IMR-90 (cell line): ENCODE measurements at regions not wholly inside any gene's neighbourhood (a gene's known extent, or its start where the extent isn't known, plus 50 kb on each side); places are given as distances from the start of the nearest gene placed in this dataset.
A peak's percentile ranks its signal among the peaks of the same experiment; 100 is the strongest.

Experiments used
- ATAC-seq: fragments of 200-7000 bp; cut with Tn5 transposase; 2 replicates; pipeline ENCODE4 v1.9.1; 2020; ENCODE audit warnings: low read depth, mild to moderate bottlenecking, moderate library complexity
- BruUV-seq: library from RNA; stranded (reverse); fragments of 400-500 nt; replicated peaks from 2 replicates; lab custom pipeline; 2021; lab: Mats Ljungman, UMichigan
- CTCF ChIA-PET: fragments of 300-600 bp; formaldehyde crosslinking; extraction: SDS; loops from one replicate; lab custom pipeline; 2021; ENCODE audit warnings: antibody characterized with exemption; lab: Yijun Ruan, JAX
- POLR2A ChIA-PET: fragments of 300-600 bp; sonication (Branson Sonifier 250); formaldehyde crosslinking; loops from one replicate; lab custom pipeline; 2022; ENCODE audit warnings: antibody characterized with exemption; ENCODE audit not compliant: unreplicated experiment; lab: Charles Lee
- DNase-seq: peaks from one replicate; pipeline ENCODE4 v3.0.0; 2013
- H2AFZ ChIP-seq: replicated peaks from 2 replicates; pipeline ENCODE3; 2013; ENCODE audit warnings: low read length, mild to moderate bottlenecking; ENCODE audit not compliant: poor library complexity
- H2AK5ac ChIP-seq: 2 replicates; pipeline ENCODE4 v1.6.1; 2013; ENCODE audit warnings: low read depth, low read length, inconsistent platforms
- H2AK9ac ChIP-seq: replicated peaks from 2 replicates; pipeline ENCODE3; 2013; ENCODE audit warnings: mild to moderate bottlenecking, low read depth, low read length, moderate library complexity; ENCODE audit not compliant: poor library complexity
- H2BK120ac ChIP-seq: 2 replicates; pipeline ENCODE4 v1.6.1; 2013; ENCODE audit warnings: low read depth, low read length, inconsistent platforms
- H2BK15ac ChIP-seq: 3 replicates; pipeline ENCODE4 v1.6.1; 2013; ENCODE audit warnings: low read depth, low read length, inconsistent platforms
- H2BK20ac ChIP-seq: 2 replicates; pipeline ENCODE4 v1.6.1; 2013; ENCODE audit warnings: low read depth, mild to moderate bottlenecking, inconsistent platforms, low read length, moderate library complexity
- H2BK5ac ChIP-seq: 2 replicates; pipeline ENCODE4 v1.6.1; 2013; ENCODE audit warnings: mild to moderate bottlenecking, low read depth, low read length, inconsistent platforms; ENCODE audit not compliant: poor library complexity, severe bottlenecking
- H3K14ac ChIP-seq: replicated peaks from 2 replicates; pipeline ENCODE4 v1.6.1; 2013; ENCODE audit warnings: low read depth, low read length, inconsistent platforms
- H3K18ac ChIP-seq: 2 replicates; pipeline ENCODE4 v1.6.1; 2013; ENCODE audit warnings: low read depth, low read length, control low read depth
- H3K23ac ChIP-seq: 2 replicates; pipeline ENCODE4 v1.6.1; 2013; ENCODE audit warnings: low read depth, low read length, inconsistent platforms
- H3K27ac ChIP-seq: 2 replicates; pipeline ENCODE4 v1.5.1; 2013; ENCODE audit warnings: mild to moderate bottlenecking, control low read depth, low read length; ENCODE audit not compliant: insufficient read depth
- H3K27me3 ChIP-seq: 2 replicates; pipeline ENCODE4 v1.6.1; 2013; ENCODE audit warnings: low read length; ENCODE audit not compliant: control insufficient read depth, insufficient read depth
- H3K36me3 ChIP-seq: 2 replicates; pipeline ENCODE4 v1.6.1; 2013; ENCODE audit warnings: low read length, mixed read lengths; ENCODE audit not compliant: control insufficient read depth, insufficient read depth
- H3K4ac ChIP-seq: 2 replicates; pipeline ENCODE4 v1.6.1; 2013; ENCODE audit warnings: low read depth, low read length, inconsistent platforms
- H3K4me1 ChIP-seq: 2 replicates; pipeline ENCODE4 v1.6.1; 2013; ENCODE audit warnings: low read length, mixed read lengths; ENCODE audit not compliant: control insufficient read depth, insufficient read depth
- H3K4me2 ChIP-seq: 2 replicates; pipeline ENCODE4 v1.6.1; 2013; ENCODE audit warnings: low read depth, mild to moderate bottlenecking, control low read depth, low read length, moderate library complexity
- H3K4me3 ChIP-seq: 2 replicates; pipeline ENCODE4 v1.5.1; 2013; ENCODE audit warnings: low read depth, mild to moderate bottlenecking, control low read depth, low read length, moderate library complexity; ENCODE audit not compliant: insufficient read depth
- H3K56ac ChIP-seq: 2 replicates; pipeline ENCODE4 v1.6.1; 2013; ENCODE audit warnings: low read length, inconsistent platforms; ENCODE audit not compliant: insufficient read depth; ENCODE audit errors: extremely low read depth
- H3K79me1 ChIP-seq, 2 experiments: 2 replicates each; pipeline ENCODE4 v1.6.1; 2013; ENCODE audit warnings: low read length in 2 of 2, inconsistent platforms in 1 of 2, low read depth in 1 of 2
- H3K9ac ChIP-seq: 2 replicates; pipeline ENCODE4 v1.6.1; 2013; ENCODE audit warnings: low read depth, low read length, control low read depth
- H3K9me1 ChIP-seq: 2 replicates; pipeline ENCODE4 v1.6.1; 2013; ENCODE audit warnings: low read length, inconsistent platforms; ENCODE audit not compliant: insufficient read depth
- H3K9me3 ChIP-seq: 2 replicates; pipeline ENCODE4 v1.6.1; 2013; ENCODE audit warnings: low read length; ENCODE audit not compliant: control insufficient read depth, insufficient read depth
- H4K20me1 ChIP-seq: 2 replicates; pipeline ENCODE4 v1.6.1; 2013; ENCODE audit warnings: low read length, inconsistent platforms; ENCODE audit not compliant: insufficient read depth
- H4K5ac ChIP-seq: 2 replicates; pipeline ENCODE4 v1.6.1; 2013; ENCODE audit warnings: mild to moderate bottlenecking, low read depth, low read length, control low read depth
- H4K8ac ChIP-seq, 2 experiments: 2 replicates each; pipeline ENCODE4 v1.6.1; 2013; ENCODE audit warnings: low read depth in 2 of 2, low read length in 2 of 2, control low read depth in 1 of 2, inconsistent platforms in 1 of 2
- H4K91ac ChIP-seq: 2 replicates; pipeline ENCODE4 v1.6.1; 2013; ENCODE audit warnings: low read depth, low read length, inconsistent platforms; ENCODE audit not compliant: insufficient read depth
- BHLHE40 ChIP-seq: fragments of 150-350 bp; IDR thresholded peaks from 2 replicates; pipeline ENCODE4 v1.6.1; 2016; ENCODE audit warnings: mild to moderate bottlenecking, low read depth, low read length
- CHD1 ChIP-seq: IDR thresholded peaks from 2 replicates; pipeline ENCODE4 v1.6.1; 2012; ENCODE audit warnings: low read depth, low read length, improper control_type of control experiment
- CTCF ChIP-seq: conservative IDR thresholded peaks from 2 replicates; pipeline ENCODE4 v1.5.1; 2012; ENCODE audit warnings: mild to moderate bottlenecking, low read depth, low read length, improper control_type of control experiment
- ELK1 ChIP-seq: fragments of 150-350 bp; IDR thresholded peaks from 2 replicates; pipeline ENCODE4 v1.6.1; 2016; ENCODE audit warnings: low read depth, mild to moderate bottlenecking, low read length, moderate library complexity, borderline replicate concordance
- FOS ChIP-seq: fragments of 150-350 bp; IDR thresholded peaks from 2 replicates; pipeline ENCODE4 v1.6.1; 2016; ENCODE audit warnings: low read depth, low read length
- MAZ ChIP-seq: IDR thresholded peaks from 2 replicates; pipeline ENCODE4 v1.6.1; 2012; ENCODE audit warnings: low read depth, mild to moderate bottlenecking, low read length, improper control_type of control experiment, moderate library complexity, borderline replicate concordance
- MXI1 ChIP-seq: IDR thresholded peaks from 2 replicates; pipeline ENCODE4 v1.6.1; 2012; ENCODE audit warnings: low read depth, mild to moderate bottlenecking, low read length, moderate library complexity, borderline replicate concordance
- RFX5 ChIP-seq: IDR thresholded peaks from 2 replicates; pipeline ENCODE4 v1.8.0; 2012; ENCODE audit warnings: low read depth, mild to moderate bottlenecking, low read length, moderate library complexity
- SMC3 ChIP-seq: fragments of 150-350 bp; IDR thresholded peaks from 2 replicates; pipeline ENCODE4 v1.6.1; 2016; ENCODE audit warnings: low read depth, mild to moderate bottlenecking, antibody characterized with exemption, low read length, moderate library complexity
- WGBS, 2 experiments: methylation state at CpG; one replicate each; pipeline versions ENCODE4 v1.1.5 to v1.1.7; 2013; ENCODE audit warnings: missing lambda C conversion rate in 2 of 2; ENCODE audit not compliant: insufficient read length in 1 of 2; ENCODE audit errors: extremely low coverage in 2 of 2; 5-methylcytosine and 5-hydroxymethylcytosine counted together
- dilution Hi-C: fragments of 300-500 bp; cut with HindIII; formaldehyde crosslinking; loops from one replicate; pipeline ENCODE4 v1.14.3; 2018; ENCODE audit warnings: low sequenced_read_pairs; ENCODE audit not compliant: unreplicated experiment
- in situ Hi-C: fragments of 300-500 bp; cut with MboI; formaldehyde crosslinking; loops from 3 replicates; pipeline ENCODE4 v1.14.3; 2019; ENCODE audit warnings: low sequenced_read_pairs, inconsistent platforms, mixed read lengths
- intact Hi-C: fragments of 100-400 bp; cut with micrococcal nuclease; formaldehyde crosslinking; loops from 2 replicates; pipeline ENCODE4 v1.10.0; 2022
- TF ChIP-seq, protein P1 (sequence below): fragments of 150-350 bp; IDR thresholded peaks from 2 replicates; pipeline ENCODE4 v1.6.1; 2017; ENCODE audit warnings: mild to moderate bottlenecking, antibody characterized with exemption, low read length, low read depth

DNA sequence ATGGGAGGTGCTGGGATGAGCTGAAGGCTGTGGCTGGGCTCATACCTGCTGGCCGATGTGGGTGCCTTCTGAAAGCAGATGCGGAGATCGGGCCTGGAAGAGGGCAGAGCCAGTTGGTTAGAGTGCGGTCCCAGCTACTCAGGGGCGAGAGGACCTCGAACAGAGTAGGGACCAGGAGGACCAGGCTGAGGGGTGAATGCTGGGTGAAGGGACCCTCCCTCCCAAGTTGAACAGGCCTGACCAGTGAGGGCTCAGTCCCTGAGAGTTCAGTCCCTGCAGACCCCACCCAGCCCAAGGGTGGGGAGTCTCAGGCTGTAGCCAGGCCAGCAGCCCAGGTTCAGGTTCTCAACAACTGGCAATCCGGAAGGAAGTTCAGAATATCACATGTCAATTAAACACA, 232.8 kb upstream of the HS6ST1 start:
- intact Hi-C loops: no loop called here
- peaks cover 6% of the 10 kb centered on the region; the same call in 1 of the 2 replicates for H3K4me1 ChIP-seq
- H4K8ac ChIP-seq: no peak overlapping the region
- no peak overlapping the region for H3K9ac ChIP-seq
- peaks cover 5% of the 10 kb centered on the region; the same call in 1 of the 2 replicates for H3K9me3 ChIP-seq
- H3K9me1 ChIP-seq: no peaks in the 10 kb centered on the region
- ATAC-seq (no peak), DNase-seq (no peak)
- H3K79me1 ChIP-seq: no peaks in the 10 kb centered on the region
- WGBS, 2 experiments: 100% methylated on average over 2 of the region's 7 CpGs; no CpG with 5 or more reads in 1 of the 2 experiments
- no peak overlapping the region for H2BK15ac ChIP-seq
- ChIA-PET POLR2A (no interaction called here), CTCF (no interaction called here)
- H2AK5ac ChIP-seq: 0 out of 2 replicates have a peak overlapping the region, but pooled peaks have one; percentile 15
- no peak overlapping the region for H3K14ac ChIP-seq
- H4K5ac ChIP-seq: no peak overlapping the region
- H3K4ac ChIP-seq: no peak overlapping the region
- H3K4me2 ChIP-seq: no peak overlapping the region
- H2BK20ac ChIP-seq: no peak overlapping the region
- no TSS peak for BruUV-seq
- dilution Hi-C loops: no loop called here
- H3K27ac ChIP-seq: no peak overlapping the region
- in situ Hi-C loops: no loop called here
- H4K20me1 ChIP-seq: no peaks in the 10 kb centered on the region
- no peak overlapping the region for H3K23ac ChIP-seq
- H3K18ac ChIP-seq: no peak overlapping the region
- H3K36me3 ChIP-seq: no peaks in the 10 kb centered on the region; the same call in 1 of the 2 replicates
- H3K56ac ChIP-seq: no peak overlapping the region
- TF ChIP-seq RFX5 (no peak), CTCF (no peak), CHD1 (no peak), FOS (no peak), SMC3 (no peak), ELK1 (no peak), MAZ (no peak), MXI1 (no peak), BHLHE40 (no peak)
- TF ChIP-seq, protein P1, sequence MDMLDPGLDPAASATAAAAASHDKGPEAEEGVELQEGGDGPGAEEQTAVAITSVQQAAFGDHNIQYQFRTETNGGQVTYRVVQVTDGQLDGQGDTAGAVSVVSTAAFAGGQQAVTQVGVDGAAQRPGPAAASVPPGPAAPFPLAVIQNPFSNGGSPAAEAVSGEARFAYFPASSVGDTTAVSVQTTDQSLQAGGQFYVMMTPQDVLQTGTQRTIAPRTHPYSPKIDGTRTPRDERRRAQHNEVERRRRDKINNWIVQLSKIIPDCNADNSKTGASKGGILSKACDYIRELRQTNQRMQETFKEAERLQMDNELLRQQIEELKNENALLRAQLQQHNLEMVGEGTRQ: no peak
- no peak overlapping the region for H2AFZ ChIP-seq
- H2BK5ac ChIP-seq: no peak overlapping the region
- H4K91ac ChIP-seq: no peak overlapping the region
- H2AK9ac ChIP-seq: peak overlapping the region; percentile 51
- no peak overlapping the region for H2BK120ac ChIP-seq
- H3K4me3 ChIP-seq: no peak overlapping the region
- H3K27me3 ChIP-seq: no peaks in the 10 kb centered on the region
